NB4 (cell line): ENCODE measurements at regions not wholly inside any gene's neighbourhood (a gene's known extent, or its start where the extent isn't known, plus 50 kb on each side); places are given as distances from the start of the nearest gene placed in this dataset.

ENCODE experiments used
- CTCF ChIP-seq: IDR thresholded peaks from one replicate; pipeline ENCODE4 v1.5.1; 2012; ENCODE audit warnings: low read depth, low read length
- MAX ChIP-seq: IDR thresholded peaks from 2 replicates; pipeline ENCODE4 v1.6.1; 2011; ENCODE audit warnings: low read depth, low read length
- POLR2A ChIP-seq: IDR thresholded peaks from 2 replicates; pipeline ENCODE4 v1.6.1; 2011; ENCODE audit warnings: mild to moderate bottlenecking; ENCODE audit not compliant: insufficient read length; ENCODE audit errors: extremely low read depth

GRCh38 chr7:17037356-17037755, 155.6 kb upstream of the AGR3 start:
- no peak for TF ChIP-seq CTCF
- no peak for TF ChIP-seq POLR2A
- 0 out of 2 replicates have a peak, but pooled peaks have one; percentile 37 for TF ChIP-seq MAX
